GM06990 (cell line): ENCODE measurements at regions not wholly inside any gene's neighbourhood (a gene's known extent, or its start where the extent isn't known, plus 50 kb on each side); places are given as distances from the start of the nearest gene placed in this dataset.

ENCODE experiments used
- DNase-seq: peaks from one replicate; pipeline ENCODE4 v3.0.0-alpha.2; 2011; ENCODE audit not compliant: insufficient read length; ENCODE audit errors: extremely low read depth
- H3K27me3 ChIP-seq: replicated peaks from 2 replicates; pipeline ENCODE4 v1.6.0; 2011; ENCODE audit warnings: low read length; ENCODE audit not compliant: control insufficient read depth, insufficient read depth
- H3K36me3 ChIP-seq: 2 replicates; pipeline ENCODE4 v1.5.1; 2011; ENCODE audit warnings: low read length; ENCODE audit not compliant: control insufficient read depth, insufficient read depth
- H3K4me3 ChIP-seq: replicated peaks from 2 replicates; pipeline ENCODE4 v1.5.1; 2011; ENCODE audit warnings: low read depth, mild to moderate bottlenecking, control low read depth, low read length
- TF ChIP-seq, protein P1 (sequence below): IDR thresholded peaks from 2 replicates; pipeline ENCODE4 v1.5.1; 2011; ENCODE audit warnings: low read length, control low read depth, mild to moderate bottlenecking, inconsistent platforms; ENCODE audit not compliant: insufficient read depth, poor library complexity, severe bottlenecking

GRCh38 chr9:78463750-78464149 lies 166.8 kb downstream of the PSAT1 start:
- TF ChIP-seq, protein P1, sequence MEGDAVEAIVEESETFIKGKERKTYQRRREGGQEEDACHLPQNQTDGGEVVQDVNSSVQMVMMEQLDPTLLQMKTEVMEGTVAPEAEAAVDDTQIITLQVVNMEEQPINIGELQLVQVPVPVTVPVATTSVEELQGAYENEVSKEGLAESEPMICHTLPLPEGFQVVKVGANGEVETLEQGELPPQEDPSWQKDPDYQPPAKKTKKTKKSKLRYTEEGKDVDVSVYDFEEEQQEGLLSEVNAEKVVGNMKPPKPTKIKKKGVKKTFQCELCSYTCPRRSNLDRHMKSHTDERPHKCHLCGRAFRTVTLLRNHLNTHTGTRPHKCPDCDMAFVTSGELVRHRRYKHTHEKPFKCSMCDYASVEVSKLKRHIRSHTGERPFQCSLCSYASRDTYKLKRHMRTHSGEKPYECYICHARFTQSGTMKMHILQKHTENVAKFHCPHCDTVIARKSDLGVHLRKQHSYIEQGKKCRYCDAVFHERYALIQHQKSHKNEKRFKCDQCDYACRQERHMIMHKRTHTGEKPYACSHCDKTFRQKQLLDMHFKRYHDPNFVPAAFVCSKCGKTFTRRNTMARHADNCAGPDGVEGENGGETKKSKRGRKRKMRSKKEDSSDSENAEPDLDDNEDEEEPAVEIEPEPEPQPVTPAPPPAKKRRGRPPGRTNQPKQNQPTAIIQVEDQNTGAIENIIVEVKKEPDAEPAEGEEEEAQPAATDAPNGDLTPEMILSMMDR, result no peak
- no peak for DNase-seq
- Histone ChIP-seq H3K36me3 (no peaks in the 10 kb centered on the region), H3K27me3 (no peaks in the 10 kb centered on the region), H3K4me3 (no peak overlapping the region)

GRCh38 chr9:78468231-78468630 lies 171.3 kb downstream of the PSAT1 start:
- Histone ChIP-seq H3K36me3 (no peaks in the 10 kb centered on the region), H3K4me3 (no peak overlapping the region), H3K27me3 (no peaks in the 10 kb centered on the region)
- no peak for DNase-seq
- TF ChIP-seq, protein P1, result no peak

- TF ChIP-seq, protein P1, result no peak
- no peak for DNase-seq
- no peaks in the 10 kb centered on the region for H3K36me3 ChIP-seq
- H3K27me3 ChIP-seq, result no peaks in the 10 kb centered on the region
- no peak overlapping the region for H3K4me3 ChIP-seq
Measured at GRCh38 chr9:78468974-78469576, 172.2 kb downstream of the PSAT1 start.

DNA sequence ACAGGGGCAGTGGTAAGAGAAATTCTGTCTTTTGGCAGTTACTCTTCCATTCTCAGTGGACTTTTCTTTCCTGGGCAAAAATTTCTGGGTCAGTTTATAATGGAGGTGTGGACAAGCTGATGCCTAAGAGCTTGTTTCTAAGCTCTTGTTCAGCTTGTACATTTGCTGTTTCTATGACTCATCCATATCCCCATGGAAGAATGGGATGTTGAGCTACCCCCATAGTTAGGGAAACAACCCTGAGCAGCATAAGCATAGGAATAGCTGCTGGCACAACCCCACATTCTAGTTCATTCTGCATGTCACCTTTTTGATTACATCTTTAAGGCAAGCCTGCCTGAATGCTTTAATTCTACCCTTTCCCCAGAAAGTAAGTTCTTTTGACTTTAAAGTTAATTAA lies 173.3 kb downstream of the PSAT1 start:
- TF ChIP-seq, protein P1, result no peak
- Histone ChIP-seq H3K27me3 (no peaks in the 10 kb centered on the region), H3K4me3 (no peak overlapping the region), H3K36me3 (no peaks in the 10 kb centered on the region)
- no peak for DNase-seq

DNA sequence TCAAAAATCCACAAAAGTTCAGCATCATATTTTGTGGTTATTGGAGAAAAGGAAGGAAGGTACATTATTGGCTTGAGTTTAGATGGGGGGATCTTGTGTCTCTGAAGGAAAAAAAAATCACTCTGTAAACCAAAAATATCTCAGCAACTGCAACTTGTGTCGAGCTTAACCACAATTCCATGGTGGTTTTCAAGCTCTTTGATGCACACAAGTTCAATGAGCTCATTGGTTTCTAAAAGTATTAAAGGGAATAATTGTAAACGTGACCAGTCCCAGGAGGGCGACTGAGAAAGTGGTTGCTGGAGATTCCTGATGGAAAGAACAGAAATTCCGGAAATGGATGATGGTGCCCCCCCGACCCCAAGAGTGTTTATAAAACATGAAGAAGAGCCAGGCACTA lies 173.8 kb downstream of the PSAT1 start:
- H3K27me3 ChIP-seq, result no peaks in the 10 kb centered on the region
- TF ChIP-seq, protein P1, result no peak
- H3K4me3 ChIP-seq, result no peak overlapping the region
- H3K36me3 ChIP-seq, result no peaks in the 10 kb centered on the region
- DNase-seq, result no peak

GRCh38 chr9:78472111-78472510 lies 175.2 kb downstream of the PSAT1 start:
- TF ChIP-seq, protein P1, result no peak
- no peaks in the 10 kb centered on the region for H3K27me3 ChIP-seq
- no peak overlapping the region for H3K4me3 ChIP-seq
- DNase-seq, result no peak
- H3K36me3 ChIP-seq, result no peaks in the 10 kb centered on the region
